GM12878 (cell line): ENCODE measurements at regions not wholly inside any gene's neighbourhood (a gene's known extent, or its start where the extent isn't known, plus 50 kb on each side); places are given as distances from the start of the nearest gene placed in this dataset.

Experiments
- ATAC-seq: fragments of 200-7000 bp; cut with Tn5 transposase; 3 replicates; pipeline ENCODE4 v1.9.1; 2020; ENCODE audit warnings: mild to moderate bottlenecking, moderate library complexity
- BruUV-seq: library from RNA; stranded (reverse); fragments of 400-500 nt; replicated peaks from 2 replicates; lab custom pipeline; 2021; lab: Mats Ljungman, UMichigan
- CTCF ChIA-PET: fragments of 300-600 bp; sonication (Branson Sonifier 250); formaldehyde crosslinking; extraction: SDS; loops from one replicate; lab custom pipeline; 2021; ENCODE audit warnings: inconsistent platforms; lab: Yijun Ruan, JAX
- POLR2A ChIA-PET: fragments of 350-600 bp; formaldehyde crosslinking; extraction: SDS; loops from one replicate; lab custom pipeline; 2021; ENCODE audit warnings: inconsistent platforms; lab: Charles Lee
- RAD21 ChIA-PET: fragments of 300-600 bp; sonication (Branson Sonifier 250); formaldehyde crosslinking; loops from one replicate; lab custom pipeline; 2023; ENCODE audit warnings: antibody characterized with exemption; ENCODE audit not compliant: unreplicated experiment; lab: Charles Lee
- SMC1A ChIA-PET: fragments of 300-600 bp; sonication (Branson Sonifier 250); formaldehyde crosslinking; loops from one replicate; lab custom pipeline; 2023; ENCODE audit not compliant: unreplicated experiment, uncharacterized antibody; lab: Charles Lee
- DNase-seq: peaks from one replicate; pipeline ENCODE4 v3.0.0-alpha.2; 2011; ENCODE audit warnings: low read depth, low spot score
- FAIRE-seq: peaks from 3 replicates; lab custom pipeline; 2011; peaks lifted over from hg19 to GRCh38; lab: Jason Lieb, UNC
- H2AFZ ChIP-seq: 2 replicates; pipeline ENCODE4 v1.6.0; 2011; ENCODE audit warnings: low read depth, low read length, control low read depth; ENCODE audit not compliant: control insufficient read depth
- H3K27ac ChIP-seq: 2 replicates; pipeline ENCODE4 v1.5.1; 2011; ENCODE audit warnings: control low read depth; ENCODE audit not compliant: control insufficient read depth, insufficient read depth
- H3K27me3 ChIP-seq, 2 experiments: replicated peaks in 1 of 2; 2 replicates each; pipeline versions ENCODE4 v1.6.0 to v1.6.1; 2011; ENCODE audit warnings: low read length in 1 of 2; ENCODE audit not compliant: control insufficient read depth in 2 of 2, insufficient read depth in 2 of 2
- H3K36me3 ChIP-seq, 2 experiments: 2 replicates each; pipeline ENCODE4 v1.5.1; 2011; ENCODE audit warnings: low read length in 1 of 2; ENCODE audit not compliant: control insufficient read depth in 2 of 2, insufficient read depth in 2 of 2
- H3K4me1 ChIP-seq: 2 replicates; pipeline ENCODE4 v1.6.1; 2011; ENCODE audit warnings: mild to moderate bottlenecking, low read length, moderate library complexity, mixed read lengths; ENCODE audit not compliant: control insufficient read depth, insufficient read depth
- H3K4me2 ChIP-seq: 2 replicates; pipeline ENCODE4 v1.6.0; 2011; ENCODE audit warnings: control low read depth; ENCODE audit not compliant: control insufficient read depth, insufficient read depth
- H3K4me3 ChIP-seq: fragments of 200-600 bp; sonication (generic); 2 replicates; pipeline ENCODE4 v1.5.1; 2016
- H3K79me2 ChIP-seq: 2 replicates; pipeline ENCODE4 v1.6.0; 2011; ENCODE audit warnings: low read length; ENCODE audit not compliant: control insufficient read depth, insufficient read depth
- H3K9ac ChIP-seq: 2 replicates; pipeline ENCODE4 v1.8.0; 2011; ENCODE audit warnings: low read length, control low read depth, mixed read lengths; ENCODE audit not compliant: control insufficient read depth, insufficient read depth
- H3K9me3 ChIP-seq: replicated peaks from 3 replicates; pipeline ENCODE4 v1.5.1; 2011; ENCODE audit warnings: mild to moderate bottlenecking, low read length; ENCODE audit not compliant: control insufficient read depth, insufficient read depth
- H4K20me1 ChIP-seq: 2 replicates; pipeline ENCODE4 v1.6.0; 2011; ENCODE audit not compliant: control insufficient read depth, insufficient read depth
- CHD1 ChIP-seq: IDR thresholded peaks from 2 replicates; pipeline ENCODE4 v1.6.1; 2012; ENCODE audit warnings: low read depth, low read length, improper control_type of control experiment
- IKZF1 ChIP-seq: fragments of 450-650 bp; conservative IDR thresholded peaks from 2 replicates; pipeline ENCODE4 v1.6.1; 2017; ENCODE audit warnings: antibody characterized with exemption, mild to moderate bottlenecking
- KAT2A ChIP-seq: conservative IDR thresholded peaks from 2 replicates; pipeline ENCODE4 v1.6.1; 2011; ENCODE audit warnings: low read depth, low read length; ENCODE audit not compliant: control insufficient read depth
- MXI1 ChIP-seq: fragments of 150-350 bp; IDR thresholded peaks from 2 replicates; pipeline ENCODE4 v1.6.1; 2011; ENCODE audit warnings: low read depth, mild to moderate bottlenecking, inconsistent platforms, low read length, improper control_type of control experiment
- NR2C2 ChIP-seq: IDR thresholded peaks from 2 replicates; pipeline ENCODE4 v1.6.1; 2011; ENCODE audit warnings: borderline replicate concordance, low read depth; ENCODE audit not compliant: control insufficient read depth, insufficient read length
- POLR2A ChIP-seq: IDR thresholded peaks from 2 replicates; pipeline ENCODE4 v1.6.1; 2011; ENCODE audit warnings: low read depth, mild to moderate bottlenecking, low read length
- RUNX3 ChIP-seq: IDR thresholded peaks from 2 replicates; pipeline ENCODE4 v1.6.1; 2012; ENCODE audit warnings: low read length, inconsistent platforms
- TCF7 ChIP-seq: IDR thresholded peaks from 2 replicates; pipeline ENCODE4 v1.6.1; 2014; ENCODE audit warnings: antibody characterized with exemption, borderline replicate concordance
- ZBED1 ChIP-seq: IDR thresholded peaks from 2 replicates; pipeline ENCODE4 v1.6.1; 2016; ENCODE audit warnings: borderline replicate concordance
- WGBS: methylation state at CpG from one replicate; pipeline ENCODE4 v1.1.6; 2016; ENCODE audit warnings: low lambda C conversion rate; ENCODE audit not compliant: insufficient replicate concordance, insufficient coverage; ENCODE audit errors: missing lambda C conversion rate; 5-methylcytosine and 5-hydroxymethylcytosine counted together
- in situ Hi-C: fragments of 300-500 bp; cut with MboI; formaldehyde crosslinking; loops from 9 replicates; pipeline ENCODE4 v1.14.3; 2018; ENCODE audit warnings: mixed read lengths
- intact Hi-C: fragments of 100-400 bp; cut with micrococcal nuclease; formaldehyde crosslinking; loops from one replicate; pipeline ENCODE4 v1.14.2; 2022; ENCODE audit not compliant: unreplicated experiment
- TF ChIP-seq, protein P1 (sequence below): IDR thresholded peaks from 2 replicates; pipeline ENCODE4 v1.6.1; 2011; ENCODE audit warnings: low read depth, low read length, improper control_type of control experiment, borderline replicate concordance
- TF ChIP-seq, protein P2 (sequence below): fragments of 450-650 bp; formaldehyde crosslinking; IDR thresholded peaks from 2 replicates; pipeline ENCODE4 v1.5.0; 2022; ENCODE audit warnings: mild to moderate bottlenecking, missing genetic modification characterization
- TF ChIP-seq, protein P3 (sequence below): fragments of 450-650 bp; IDR thresholded peaks from 2 replicates; pipeline ENCODE4 v1.6.1; 2017; ENCODE audit warnings: mild to moderate bottlenecking, moderate library complexity
- TF ChIP-seq, protein P4 (sequence below): fragments of 450-650 bp; IDR thresholded peaks from 2 replicates; pipeline ENCODE4 v1.6.1; 2017; ENCODE audit warnings: mild to moderate bottlenecking

DNA sequence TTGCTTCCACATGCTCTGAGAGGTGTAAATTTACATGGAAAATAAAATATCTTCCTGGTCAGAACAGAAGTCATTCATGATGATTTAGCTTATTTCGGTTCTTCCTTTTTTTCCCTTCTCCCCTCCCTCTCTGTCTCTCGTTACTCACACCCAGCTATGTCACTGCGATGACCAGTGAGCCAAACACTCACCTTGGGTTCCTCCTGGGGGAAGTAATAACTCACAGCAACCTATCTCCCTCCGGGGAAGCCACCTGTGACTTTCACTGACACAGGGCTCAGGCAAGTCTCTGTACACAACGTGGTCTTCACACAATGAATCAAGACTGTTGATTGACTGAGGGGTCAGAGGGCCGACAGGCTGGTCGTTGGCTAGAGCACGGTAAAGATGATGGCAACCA is 135.3 kb upstream of the VANGL1 start:
- RAD21 ChIA-PET = no interaction called here
- in situ Hi-C loops = no loop called here
- FAIRE-seq (no peak), ATAC-seq (no peak), DNase-seq (no peak)
- no peak overlapping the region for H3K4me3 ChIP-seq
- H2AFZ ChIP-seq = no peak overlapping the region
- POLR2A ChIA-PET = no interaction called here
- no peak overlapping the region for H3K9ac ChIP-seq
- H3K4me2 ChIP-seq = no peak overlapping the region
- no peak overlapping the region for H3K27ac ChIP-seq
- no peaks in the 10 kb centered on the region for H3K79me2 ChIP-seq
- intact Hi-C loops = no loop called here
- no peaks in the 10 kb centered on the region for H4K20me1 ChIP-seq
- H3K36me3 ChIP-seq = no peaks in the 10 kb centered on the region
- 0% methylated on average over 8 of the region's 8 CpGs for WGBS
- BruUV-seq = no TSS peak
- no peaks in the 10 kb centered on the region; a peak in 2 of 4 replicates for H3K27me3 ChIP-seq
- no peaks in the 10 kb centered on the region; the same call in 2 of the 3 replicates for H3K9me3 ChIP-seq
- SMC1A ChIA-PET = no interaction called here
- CTCF ChIA-PET = interaction anchor here (1.1 kb wide), 1 partner anchor 454 kb away, joined by 4 read pairs; no protein-coding TSS in a partner anchor
- H3K4me1 ChIP-seq = no peaks in the 10 kb centered on the region
- TF ChIP-seq RUNX3 (no peak), IKZF1 (no peak), POLR2A (no peak), MXI1 (no peak), NR2C2 (no peak), KAT2A (no peak), TCF7 (no peak), ZBED1 (no peak), CHD1 (no peak)
- TF ChIP-seq, protein P1, sequence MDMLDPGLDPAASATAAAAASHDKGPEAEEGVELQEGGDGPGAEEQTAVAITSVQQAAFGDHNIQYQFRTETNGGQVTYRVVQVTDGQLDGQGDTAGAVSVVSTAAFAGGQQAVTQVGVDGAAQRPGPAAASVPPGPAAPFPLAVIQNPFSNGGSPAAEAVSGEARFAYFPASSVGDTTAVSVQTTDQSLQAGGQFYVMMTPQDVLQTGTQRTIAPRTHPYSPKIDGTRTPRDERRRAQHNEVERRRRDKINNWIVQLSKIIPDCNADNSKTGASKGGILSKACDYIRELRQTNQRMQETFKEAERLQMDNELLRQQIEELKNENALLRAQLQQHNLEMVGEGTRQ = no peak
- TF ChIP-seq, protein P2, sequence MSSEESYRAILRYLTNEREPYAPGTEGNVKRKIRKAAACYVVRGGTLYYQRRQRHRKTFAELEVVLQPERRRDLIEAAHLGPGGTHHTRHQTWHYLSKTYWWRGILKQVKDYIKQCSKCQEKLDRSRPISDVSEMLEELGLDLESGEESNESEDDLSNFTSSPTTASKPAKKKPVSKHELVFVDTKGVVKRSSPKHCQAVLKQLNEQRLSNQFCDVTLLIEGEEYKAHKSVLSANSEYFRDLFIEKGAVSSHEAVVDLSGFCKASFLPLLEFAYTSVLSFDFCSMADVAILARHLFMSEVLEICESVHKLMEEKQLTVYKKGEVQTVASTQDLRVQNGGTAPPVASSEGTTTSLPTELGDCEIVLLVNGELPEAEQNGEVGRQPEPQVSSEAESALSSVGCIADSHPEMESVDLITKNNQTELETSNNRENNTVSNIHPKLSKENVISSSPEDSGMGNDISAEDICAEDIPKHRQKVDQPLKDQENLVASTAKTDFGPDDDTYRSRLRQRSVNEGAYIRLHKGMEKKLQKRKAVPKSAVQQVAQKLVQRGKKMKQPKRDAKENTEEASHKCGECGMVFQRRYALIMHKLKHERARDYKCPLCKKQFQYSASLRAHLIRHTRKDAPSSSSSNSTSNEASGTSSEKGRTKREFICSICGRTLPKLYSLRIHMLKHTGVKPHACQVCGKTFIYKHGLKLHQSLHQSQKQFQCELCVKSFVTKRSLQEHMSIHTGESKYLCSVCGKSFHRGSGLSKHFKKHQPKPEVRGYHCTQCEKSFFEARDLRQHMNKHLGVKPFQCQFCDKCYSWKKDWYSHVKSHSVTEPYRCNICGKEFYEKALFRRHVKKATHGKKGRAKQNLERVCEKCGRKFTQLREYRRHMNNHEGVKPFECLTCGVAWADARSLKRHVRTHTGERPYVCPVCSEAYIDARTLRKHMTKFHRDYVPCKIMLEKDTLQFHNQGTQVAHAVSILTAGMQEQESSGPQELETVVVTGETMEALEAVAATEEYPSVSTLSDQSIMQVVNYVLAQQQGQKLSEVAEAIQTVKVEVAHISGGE (CRISPR knock-in tag) = no peak
- TF ChIP-seq, protein P3, sequence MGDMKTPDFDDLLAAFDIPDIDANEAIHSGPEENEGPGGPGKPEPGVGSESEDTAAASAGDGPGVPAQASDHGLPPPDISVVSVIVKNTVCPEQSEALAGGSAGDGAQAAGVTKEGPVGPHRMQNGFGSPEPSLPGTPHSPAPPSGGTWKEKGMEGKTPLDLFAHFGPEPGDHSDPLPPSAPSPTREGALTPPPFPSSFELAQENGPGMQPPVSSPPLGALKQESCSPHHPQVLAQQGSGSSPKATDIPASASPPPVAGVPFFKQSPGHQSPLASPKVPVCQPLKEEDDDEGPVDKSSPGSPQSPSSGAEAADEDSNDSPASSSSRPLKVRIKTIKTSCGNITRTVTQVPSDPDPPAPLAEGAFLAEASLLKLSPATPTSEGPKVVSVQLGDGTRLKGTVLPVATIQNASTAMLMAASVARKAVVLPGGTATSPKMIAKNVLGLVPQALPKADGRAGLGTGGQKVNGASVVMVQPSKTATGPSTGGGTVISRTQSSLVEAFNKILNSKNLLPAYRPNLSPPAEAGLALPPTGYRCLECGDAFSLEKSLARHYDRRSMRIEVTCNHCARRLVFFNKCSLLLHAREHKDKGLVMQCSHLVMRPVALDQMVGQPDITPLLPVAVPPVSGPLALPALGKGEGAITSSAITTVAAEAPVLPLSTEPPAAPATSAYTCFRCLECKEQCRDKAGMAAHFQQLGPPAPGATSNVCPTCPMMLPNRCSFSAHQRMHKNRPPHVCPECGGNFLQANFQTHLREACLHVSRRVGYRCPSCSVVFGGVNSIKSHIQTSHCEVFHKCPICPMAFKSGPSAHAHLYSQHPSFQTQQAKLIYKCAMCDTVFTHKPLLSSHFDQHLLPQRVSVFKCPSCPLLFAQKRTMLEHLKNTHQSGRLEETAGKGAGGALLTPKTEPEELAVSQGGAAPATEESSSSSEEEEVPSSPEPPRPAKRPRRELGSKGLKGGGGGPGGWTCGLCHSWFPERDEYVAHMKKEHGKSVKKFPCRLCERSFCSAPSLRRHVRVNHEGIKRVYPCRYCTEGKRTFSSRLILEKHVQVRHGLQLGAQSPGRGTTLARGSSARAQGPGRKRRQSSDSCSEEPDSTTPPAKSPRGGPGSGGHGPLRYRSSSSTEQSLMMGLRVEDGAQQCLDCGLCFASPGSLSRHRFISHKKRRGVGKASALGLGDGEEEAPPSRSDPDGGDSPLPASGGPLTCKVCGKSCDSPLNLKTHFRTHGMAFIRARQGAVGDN = no peak
- TF ChIP-seq, protein P4, sequence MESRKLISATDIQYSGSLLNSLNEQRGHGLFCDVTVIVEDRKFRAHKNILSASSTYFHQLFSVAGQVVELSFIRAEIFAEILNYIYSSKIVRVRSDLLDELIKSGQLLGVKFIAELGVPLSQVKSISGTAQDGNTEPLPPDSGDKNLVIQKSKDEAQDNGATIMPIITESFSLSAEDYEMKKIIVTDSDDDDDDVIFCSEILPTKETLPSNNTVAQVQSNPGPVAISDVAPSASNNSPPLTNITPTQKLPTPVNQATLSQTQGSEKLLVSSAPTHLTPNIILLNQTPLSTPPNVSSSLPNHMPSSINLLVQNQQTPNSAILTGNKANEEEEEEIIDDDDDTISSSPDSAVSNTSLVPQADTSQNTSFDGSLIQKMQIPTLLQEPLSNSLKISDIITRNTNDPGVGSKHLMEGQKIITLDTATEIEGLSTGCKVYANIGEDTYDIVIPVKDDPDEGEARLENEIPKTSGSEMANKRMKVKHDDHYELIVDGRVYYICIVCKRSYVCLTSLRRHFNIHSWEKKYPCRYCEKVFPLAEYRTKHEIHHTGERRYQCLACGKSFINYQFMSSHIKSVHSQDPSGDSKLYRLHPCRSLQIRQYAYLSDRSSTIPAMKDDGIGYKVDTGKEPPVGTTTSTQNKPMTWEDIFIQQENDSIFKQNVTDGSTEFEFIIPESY = no peak
